ENCODE measurements at regions not wholly inside any gene's neighbourhood (a gene's known extent, or its start where the extent isn't known, plus 50 kb on each side); places are given as distances from the start of the nearest gene placed in this dataset.
"Not testable (repeated sequence)": the region's sequence is repeated elsewhere in the genome, so short reads cannot be mapped to it uniquely, and the experiment has no call there.

DNA sequence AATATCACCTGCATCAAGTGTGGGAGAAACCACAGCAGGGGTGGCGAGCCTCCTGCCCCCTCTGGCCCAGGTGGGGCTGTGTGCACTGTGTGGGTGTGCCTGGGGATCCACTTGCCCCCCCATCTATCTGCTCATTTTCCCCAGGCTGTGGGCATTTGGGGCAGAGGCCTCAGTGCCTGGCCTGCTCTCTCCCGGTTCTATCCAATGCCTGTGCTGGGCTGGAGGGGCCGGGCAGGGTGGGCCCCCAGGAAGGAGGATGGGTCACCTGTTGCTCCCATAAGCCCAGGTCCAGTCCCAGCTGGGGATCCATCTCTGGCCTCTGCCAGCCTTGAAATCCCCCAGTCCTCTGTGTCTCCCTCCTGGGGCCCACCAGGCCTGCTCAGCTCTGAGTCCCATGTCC lies 105.6 kb downstream of the TMEM121 start:
- intact Hi-C loops (cut with DNase I): loop anchor here in 1 of 10 donors (2.0 kb wide), 1 partner anchor 15 kb away; no protein-coding TSS in a partner anchor
- H3K4me1 ChIP-seq: no peaks in the 10 kb centered on the region
- no peaks in the 10 kb centered on the region for H3K36me3 ChIP-seq
- no peak overlapping the region for H3K27ac ChIP-seq
- H3K9me3 ChIP-seq: peaks cover 0 to 18% (median 2%) of the 10 kb centered on the region in 12 donors
- no peak overlapping the region for H3K4me3 ChIP-seq
- DNase-seq (no peak), ATAC-seq (no peak)
- H3K27me3 ChIP-seq: no peaks in the 10 kb centered on the region
- TF ChIP-seq POLR2A (IDR thresholded peaks at IDR 0.05): no peak
- TF ChIP-seq, protein P1, sequence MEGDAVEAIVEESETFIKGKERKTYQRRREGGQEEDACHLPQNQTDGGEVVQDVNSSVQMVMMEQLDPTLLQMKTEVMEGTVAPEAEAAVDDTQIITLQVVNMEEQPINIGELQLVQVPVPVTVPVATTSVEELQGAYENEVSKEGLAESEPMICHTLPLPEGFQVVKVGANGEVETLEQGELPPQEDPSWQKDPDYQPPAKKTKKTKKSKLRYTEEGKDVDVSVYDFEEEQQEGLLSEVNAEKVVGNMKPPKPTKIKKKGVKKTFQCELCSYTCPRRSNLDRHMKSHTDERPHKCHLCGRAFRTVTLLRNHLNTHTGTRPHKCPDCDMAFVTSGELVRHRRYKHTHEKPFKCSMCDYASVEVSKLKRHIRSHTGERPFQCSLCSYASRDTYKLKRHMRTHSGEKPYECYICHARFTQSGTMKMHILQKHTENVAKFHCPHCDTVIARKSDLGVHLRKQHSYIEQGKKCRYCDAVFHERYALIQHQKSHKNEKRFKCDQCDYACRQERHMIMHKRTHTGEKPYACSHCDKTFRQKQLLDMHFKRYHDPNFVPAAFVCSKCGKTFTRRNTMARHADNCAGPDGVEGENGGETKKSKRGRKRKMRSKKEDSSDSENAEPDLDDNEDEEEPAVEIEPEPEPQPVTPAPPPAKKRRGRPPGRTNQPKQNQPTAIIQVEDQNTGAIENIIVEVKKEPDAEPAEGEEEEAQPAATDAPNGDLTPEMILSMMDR (IDR thresholded peaks at IDR 0.05): no peak
- WGBS, 4 donors: 74 to 90% (median 76%) methylated on average over 3 of the region's 3 CpGs

DNA sequence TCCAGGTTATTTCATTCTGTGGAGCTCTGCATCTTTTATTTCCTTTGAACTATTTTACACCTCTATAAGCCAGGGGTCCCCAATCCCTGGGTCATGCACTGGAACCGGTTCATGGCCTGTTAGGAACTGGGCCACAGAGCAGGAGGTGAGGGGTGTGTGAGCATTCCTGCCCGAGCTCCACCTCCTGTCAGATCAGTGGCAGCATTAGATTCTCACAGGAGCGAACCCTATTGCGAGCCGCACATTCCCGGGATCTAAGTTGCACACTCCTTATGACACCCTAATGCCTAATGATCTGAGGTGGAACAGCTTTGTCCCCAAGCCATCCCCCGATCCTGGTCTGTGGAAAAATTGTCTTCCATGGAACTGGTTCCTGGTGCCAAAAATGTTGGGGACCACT lies 107.2 kb downstream of the TMEM121 start:
- ATAC-seq, H3K4me3 ChIP-seq, H3K27me3 ChIP-seq, H3K27ac ChIP-seq, H3K36me3 ChIP-seq, H3K4me1 ChIP-seq: not testable (repeated sequence)
- peaks cover 0 to 18% (median 2%) of the 10 kb centered on the region in 12 donors for H3K9me3 ChIP-seq
- peak in 1 of 5 donors; percentile 32 for DNase-seq
- WGBS, 4 donors: 65 to 79% (median 74%) methylated on average over 7 of the region's 7 CpGs
- intact Hi-C loops (cut with DNase I): loop anchor here in 1 of 10 donors (2.0 kb wide), 1 partner anchor 17 kb away; no protein-coding TSS in a partner anchor

DNA sequence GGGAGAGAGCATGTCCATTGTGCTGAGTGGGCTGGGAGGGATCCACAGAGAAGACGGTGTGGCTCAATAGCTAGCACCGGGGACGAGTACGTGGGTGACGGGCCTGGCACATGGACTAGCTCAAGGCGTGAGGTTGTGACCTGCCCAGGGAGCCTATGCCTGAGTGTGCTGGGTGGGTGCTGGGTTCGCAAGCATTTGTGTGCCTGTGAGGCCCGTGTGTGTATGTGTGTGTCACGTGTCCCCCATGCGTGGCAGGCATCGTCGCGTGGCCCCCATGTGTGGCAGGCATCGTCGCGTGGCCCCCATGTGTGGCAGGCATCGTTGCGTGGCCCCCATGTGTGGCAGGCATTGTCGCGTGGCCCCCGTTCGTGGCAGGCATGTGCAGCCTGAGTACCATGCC lies 109.2 kb downstream of the TMEM121 start:
- no peak for DNase-seq
- Histone ChIP-seq H3K4me1 (peaks cover 0 to 3% (median 0%) of the 10 kb centered on the region in 12 donors), H3K9me3 (peaks cover 0 to 16% (median 2%) of the 10 kb centered on the region in 12 donors), H3K4me3 (no peak overlapping the region), H3K27me3 (no peaks in the 10 kb centered on the region), H3K36me3 (no peaks in the 10 kb centered on the region), H3K27ac (no peak overlapping the region)
- intact Hi-C loops (cut with DNase I): no loop called here
- ATAC-seq: no peak
- WGBS, 4 donors: 65 to 94% (median 87%) methylated on average over 3 to 22 of the region's 22 CpGs
- no peak for TF ChIP-seq POLR2A (IDR thresholded peaks at IDR 0.05)
- TF ChIP-seq, protein P1 (IDR thresholded peaks at IDR 0.05): no peak

DNA sequence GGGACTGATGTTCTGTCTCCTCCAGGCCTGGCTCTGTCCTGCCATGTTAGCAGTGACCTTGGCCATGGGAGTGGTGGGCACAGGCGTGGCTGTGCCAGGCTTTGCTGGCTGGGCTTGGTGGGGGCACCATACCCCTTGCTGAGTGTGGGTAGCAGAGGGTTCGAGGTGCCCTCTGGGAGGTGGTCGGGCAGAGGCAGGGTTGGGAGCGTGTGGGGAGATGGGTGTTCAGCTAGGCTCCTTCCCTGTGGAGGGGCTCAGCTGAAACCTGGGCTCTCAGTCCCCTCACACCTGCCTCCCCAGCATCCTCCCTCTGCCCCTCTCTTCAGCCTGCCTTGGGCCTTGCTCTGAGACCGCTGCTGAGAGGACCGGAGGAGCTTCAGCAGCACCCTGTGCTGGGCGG lies 109.6 kb downstream of the TMEM121 start:
- H3K9me3 ChIP-seq: peaks cover 0 to 14% (median 2%) of the 10 kb centered on the region in 12 donors
- DNase-seq; H3K4me1 ChIP-seq; H3K27me3 ChIP-seq; ATAC-seq; H3K27ac ChIP-seq; intact Hi-C loops (cut with DNase I); H3K4me3 ChIP-seq; H3K36me3 ChIP-seq: not testable (repeated sequence)
- WGBS, 4 donors: 33 to 72% methylated on average over 3 to 7 of the region's 7 CpGs; no CpG with 5 or more reads in 2 of the 4 donors

- no peaks in the 10 kb centered on the region for H3K27me3 ChIP-seq
- no peaks in the 10 kb centered on the region for H3K36me3 ChIP-seq
- peaks cover 0 to 13% (median 2%) of the 10 kb centered on the region in 12 donors for H3K9me3 ChIP-seq
- WGBS, 4 donors: 81 to 83% (median 82%) methylated on average over 3 to 4 of the region's 4 CpGs; no CpG with 5 or more reads in 1 of the 4 donors
- no peak overlapping the region for H3K27ac ChIP-seq
- intact Hi-C loops (cut with DNase I): no loop called here
- peaks cover 0 to 7% (median 0%) of the 10 kb centered on the region in 12 donors for H3K4me1 ChIP-seq
- no peak for DNase-seq
- ATAC-seq: no peak
- TF ChIP-seq POLR2A (IDR thresholded peaks at IDR 0.05): no peak
- TF ChIP-seq, protein P1 (IDR thresholded peaks at IDR 0.05): no peak
- no peak overlapping the region for H3K4me3 ChIP-seq
Observed at GRCh38 chr14:105636935-105637334, 110.6 kb downstream of the TMEM121 start.

- H3K27ac ChIP-seq; intact Hi-C loops (cut with DNase I); H3K4me1 ChIP-seq; H3K36me3 ChIP-seq; H3K9me3 ChIP-seq; DNase-seq; H3K4me3 ChIP-seq; H3K27me3 ChIP-seq; ATAC-seq: not testable (repeated sequence)
- 78 to 83% (median 79%) methylated on average over 6 to 9 of the region's 10 CpGs for whole genome bisulfite sequencing, 4 donors
Observed at GRCh38 chr14:105637345-105637744, 111.0 kb downstream of the TMEM121 start.

GRCh38 chr14:105639969-105640931 lies 113.9 kb downstream of the TMEM121 start:
- H3K36me3 ChIP-seq; H3K4me3 ChIP-seq; intact Hi-C loops (cut with DNase I); H3K9me3 ChIP-seq; H3K4me1 ChIP-seq; ATAC-seq; H3K27me3 ChIP-seq; H3K27ac ChIP-seq: not testable (repeated sequence)
- DNase-seq: peak in 2 of 5 donors; percentile 23 to 61
- WGBS, 4 donors: 72 to 80% (median 76%) methylated on average over 11 to 29 of the region's 33 CpGs

All from heart left ventricle (tissue), 16 donors.